ENCODE measurements at regions not wholly inside any gene's neighbourhood (a gene's known extent, or its start where the extent isn't known, plus 50 kb on each side); places are given as distances from the start of the nearest gene placed in this dataset.

DNA sequence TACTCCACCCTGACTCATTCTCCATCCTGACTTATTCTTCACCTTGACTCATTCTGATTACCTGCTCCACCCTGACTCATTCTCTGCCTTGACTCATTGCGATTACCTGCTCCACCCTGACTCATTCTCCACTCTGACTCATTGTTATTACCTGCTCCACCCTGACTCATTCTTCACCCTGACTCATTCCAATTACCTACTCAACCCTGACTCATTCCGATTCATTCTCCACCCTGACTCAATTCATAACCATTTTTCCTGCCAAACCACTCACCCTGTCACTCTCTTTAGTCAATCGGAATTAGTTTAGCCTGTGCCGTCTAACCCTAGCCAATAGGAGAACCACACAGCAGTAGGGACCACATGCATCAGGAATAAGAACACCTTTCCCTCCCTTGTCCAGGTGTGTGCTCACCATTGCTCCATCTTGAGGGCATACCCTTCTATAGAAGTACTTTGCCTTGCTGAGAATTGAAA, 1227.4 kb upstream of the PCDH20 start (continued):
- TF ChIP-seq, protein P1, sequence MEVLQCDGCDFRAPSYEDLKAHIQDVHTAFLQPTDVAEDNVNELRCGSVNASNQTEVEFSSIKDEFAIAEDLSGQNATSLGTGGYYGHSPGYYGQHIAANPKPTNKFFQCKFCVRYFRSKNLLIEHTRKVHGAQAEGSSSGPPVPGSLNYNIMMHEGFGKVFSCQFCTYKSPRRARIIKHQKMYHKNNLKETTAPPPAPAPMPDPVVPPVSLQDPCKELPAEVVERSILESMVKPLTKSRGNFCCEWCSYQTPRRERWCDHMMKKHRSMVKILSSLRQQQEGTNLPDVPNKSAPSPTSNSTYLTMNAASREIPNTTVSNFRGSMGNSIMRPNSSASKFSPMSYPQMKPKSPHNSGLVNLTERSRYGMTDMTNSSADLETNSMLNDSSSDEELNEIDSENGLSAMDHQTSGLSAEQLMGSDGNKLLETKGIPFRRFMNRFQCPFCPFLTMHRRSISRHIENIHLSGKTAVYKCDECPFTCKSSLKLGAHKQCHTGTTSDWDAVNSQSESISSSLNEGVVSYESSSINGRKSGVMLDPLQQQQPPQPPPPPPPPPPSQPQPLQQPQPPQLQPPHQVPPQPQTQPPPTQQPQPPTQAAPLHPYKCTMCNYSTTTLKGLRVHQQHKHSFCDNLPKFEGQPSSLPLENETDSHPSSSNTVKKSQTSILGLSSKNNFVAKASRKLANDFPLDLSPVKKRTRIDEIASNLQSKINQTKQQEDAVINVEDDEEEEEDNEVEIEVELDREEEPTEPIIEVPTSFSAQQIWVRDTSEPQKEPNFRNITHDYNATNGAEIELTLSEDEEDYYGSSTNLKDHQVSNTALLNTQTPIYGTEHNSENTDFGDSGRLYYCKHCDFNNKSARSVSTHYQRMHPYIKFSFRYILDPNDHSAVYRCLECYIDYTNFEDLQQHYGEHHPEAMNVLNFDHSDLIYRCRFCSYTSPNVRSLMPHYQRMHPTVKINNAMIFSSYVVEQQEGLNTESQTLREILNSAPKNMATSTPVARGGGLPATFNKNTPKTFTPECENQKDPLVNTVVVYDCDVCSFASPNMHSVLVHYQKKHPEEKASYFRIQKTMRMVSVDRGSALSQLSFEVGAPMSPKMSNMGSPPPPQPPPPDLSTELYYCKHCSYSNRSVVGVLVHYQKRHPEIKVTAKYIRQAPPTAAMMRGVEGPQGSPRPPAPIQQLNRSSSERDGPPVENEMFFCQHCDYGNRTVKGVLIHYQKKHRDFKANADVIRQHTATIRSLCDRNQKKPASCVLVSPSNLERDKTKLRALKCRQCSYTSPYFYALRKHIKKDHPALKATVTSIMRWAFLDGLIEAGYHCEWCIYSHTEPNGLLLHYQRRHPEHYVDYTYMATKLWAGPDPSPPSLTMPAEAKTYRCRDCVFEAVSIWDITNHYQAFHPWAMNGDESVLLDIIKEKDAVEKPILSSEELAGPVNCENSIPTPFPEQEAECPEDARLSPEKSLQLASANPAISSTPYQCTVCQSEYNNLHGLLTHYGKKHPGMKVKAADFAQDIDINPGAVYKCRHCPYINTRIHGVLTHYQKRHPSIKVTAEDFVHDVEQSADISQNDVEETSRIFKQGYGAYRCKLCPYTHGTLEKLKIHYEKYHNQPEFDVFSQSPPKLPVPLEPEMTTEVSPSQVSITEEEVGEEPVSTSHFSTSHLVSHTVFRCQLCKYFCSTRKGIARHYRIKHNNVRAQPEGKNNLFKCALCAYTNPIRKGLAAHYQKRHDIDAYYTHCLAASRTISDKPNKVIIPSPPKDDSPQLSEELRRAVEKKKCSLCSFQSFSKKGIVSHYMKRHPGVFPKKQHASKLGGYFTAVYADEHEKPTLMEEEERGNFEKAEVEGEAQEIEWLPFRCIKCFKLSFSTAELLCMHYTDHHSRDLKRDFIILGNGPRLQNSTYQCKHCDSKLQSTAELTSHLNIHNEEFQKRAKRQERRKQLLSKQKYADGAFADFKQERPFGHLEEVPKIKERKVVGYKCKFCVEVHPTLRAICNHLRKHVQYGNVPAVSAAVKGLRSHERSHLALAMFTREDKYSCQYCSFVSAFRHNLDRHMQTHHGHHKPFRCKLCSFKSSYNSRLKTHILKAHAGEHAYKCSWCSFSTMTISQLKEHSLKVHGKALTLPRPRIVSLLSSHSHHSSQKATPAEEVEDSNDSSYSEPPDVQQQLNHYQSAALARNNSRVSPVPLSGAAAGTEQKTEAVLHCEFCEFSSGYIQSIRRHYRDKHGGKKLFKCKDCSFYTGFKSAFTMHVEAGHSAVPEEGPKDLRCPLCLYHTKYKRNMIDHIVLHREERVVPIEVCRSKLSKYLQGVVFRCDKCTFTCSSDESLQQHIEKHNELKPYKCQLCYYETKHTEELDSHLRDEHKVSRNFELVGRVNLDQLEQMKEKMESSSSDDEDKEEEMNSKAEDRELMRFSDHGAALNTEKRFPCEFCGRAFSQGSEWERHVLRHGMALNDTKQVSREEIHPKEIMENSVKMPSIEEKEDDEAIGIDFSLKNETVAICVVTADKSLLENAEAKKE (CRISPR knock-in tag; IDR thresholded peaks at IDR 0.05) = no peak
- TF ChIP-seq, protein P2, sequence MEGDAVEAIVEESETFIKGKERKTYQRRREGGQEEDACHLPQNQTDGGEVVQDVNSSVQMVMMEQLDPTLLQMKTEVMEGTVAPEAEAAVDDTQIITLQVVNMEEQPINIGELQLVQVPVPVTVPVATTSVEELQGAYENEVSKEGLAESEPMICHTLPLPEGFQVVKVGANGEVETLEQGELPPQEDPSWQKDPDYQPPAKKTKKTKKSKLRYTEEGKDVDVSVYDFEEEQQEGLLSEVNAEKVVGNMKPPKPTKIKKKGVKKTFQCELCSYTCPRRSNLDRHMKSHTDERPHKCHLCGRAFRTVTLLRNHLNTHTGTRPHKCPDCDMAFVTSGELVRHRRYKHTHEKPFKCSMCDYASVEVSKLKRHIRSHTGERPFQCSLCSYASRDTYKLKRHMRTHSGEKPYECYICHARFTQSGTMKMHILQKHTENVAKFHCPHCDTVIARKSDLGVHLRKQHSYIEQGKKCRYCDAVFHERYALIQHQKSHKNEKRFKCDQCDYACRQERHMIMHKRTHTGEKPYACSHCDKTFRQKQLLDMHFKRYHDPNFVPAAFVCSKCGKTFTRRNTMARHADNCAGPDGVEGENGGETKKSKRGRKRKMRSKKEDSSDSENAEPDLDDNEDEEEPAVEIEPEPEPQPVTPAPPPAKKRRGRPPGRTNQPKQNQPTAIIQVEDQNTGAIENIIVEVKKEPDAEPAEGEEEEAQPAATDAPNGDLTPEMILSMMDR (conservative IDR thresholded peaks at IDR 0.05; ENCODE audit: low read depth in 2 of 2) = no peak
- no peak for TF ChIP-seq EZH2phosphoT487 (IDR thresholded peaks at IDR 0.05; ENCODE audit: unreplicated experiment)
- TF ChIP-seq, protein P3, sequence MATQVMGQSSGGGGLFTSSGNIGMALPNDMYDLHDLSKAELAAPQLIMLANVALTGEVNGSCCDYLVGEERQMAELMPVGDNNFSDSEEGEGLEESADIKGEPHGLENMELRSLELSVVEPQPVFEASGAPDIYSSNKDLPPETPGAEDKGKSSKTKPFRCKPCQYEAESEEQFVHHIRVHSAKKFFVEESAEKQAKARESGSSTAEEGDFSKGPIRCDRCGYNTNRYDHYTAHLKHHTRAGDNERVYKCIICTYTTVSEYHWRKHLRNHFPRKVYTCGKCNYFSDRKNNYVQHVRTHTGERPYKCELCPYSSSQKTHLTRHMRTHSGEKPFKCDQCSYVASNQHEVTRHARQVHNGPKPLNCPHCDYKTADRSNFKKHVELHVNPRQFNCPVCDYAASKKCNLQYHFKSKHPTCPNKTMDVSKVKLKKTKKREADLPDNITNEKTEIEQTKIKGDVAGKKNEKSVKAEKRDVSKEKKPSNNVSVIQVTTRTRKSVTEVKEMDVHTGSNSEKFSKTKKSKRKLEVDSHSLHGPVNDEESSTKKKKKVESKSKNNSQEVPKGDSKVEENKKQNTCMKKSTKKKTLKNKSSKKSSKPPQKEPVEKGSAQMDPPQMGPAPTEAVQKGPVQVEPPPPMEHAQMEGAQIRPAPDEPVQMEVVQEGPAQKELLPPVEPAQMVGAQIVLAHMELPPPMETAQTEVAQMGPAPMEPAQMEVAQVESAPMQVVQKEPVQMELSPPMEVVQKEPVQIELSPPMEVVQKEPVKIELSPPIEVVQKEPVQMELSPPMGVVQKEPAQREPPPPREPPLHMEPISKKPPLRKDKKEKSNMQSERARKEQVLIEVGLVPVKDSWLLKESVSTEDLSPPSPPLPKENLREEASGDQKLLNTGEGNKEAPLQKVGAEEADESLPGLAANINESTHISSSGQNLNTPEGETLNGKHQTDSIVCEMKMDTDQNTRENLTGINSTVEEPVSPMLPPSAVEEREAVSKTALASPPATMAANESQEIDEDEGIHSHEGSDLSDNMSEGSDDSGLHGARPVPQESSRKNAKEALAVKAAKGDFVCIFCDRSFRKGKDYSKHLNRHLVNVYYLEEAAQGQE (IDR thresholded peaks at IDR 0.05; ENCODE audit: unreplicated experiment) = no peak
- TF ChIP-seq NANOG (IDR thresholded peaks at IDR 0.05; ENCODE audit: borderline replicate concordance) = no peak
- TF ChIP-seq CREB1 (CRISPR knock-in tag; IDR thresholded peaks at IDR 0.05; ENCODE audit: low read depth) = no peak
- TF ChIP-seq ZNF114 (CRISPR knock-in tag; IDR thresholded peaks at IDR 0.05) = no peak
- TF ChIP-seq EZH2 (IDR thresholded peaks at IDR 0.05; ENCODE audit: low read depth, unreplicated experiment) = no peak
- no peak for TF ChIP-seq JUNB (IDR thresholded peaks at IDR 0.05; ENCODE audit: unreplicated experiment)

Measured in GM23338 (cell line).